H54 (cell line): ENCODE measurements at regions not wholly inside any gene's neighbourhood (a gene's known extent, or its start where the extent isn't known, plus 50 kb on each side); places are given as distances from the start of the nearest gene placed in this dataset.
A peak's percentile ranks its signal among the peaks of the same experiment; 100 is the strongest.

Source experiments
- DNase-seq: peaks from one replicate; pipeline ENCODE4 v3.0.0; 2011; ENCODE audit warnings: low spot score, mixed read lengths; ENCODE audit not compliant: insufficient read length
- FAIRE-seq: peaks from 3 replicates; lab custom pipeline; 2011; peaks lifted over from hg19 to GRCh38; lab: Jason Lieb, UNC
- POLR2A ChIP-seq: IDR thresholded peaks from 2 replicates; pipeline ENCODE4 v1.6.1; 2011; ENCODE audit warnings: low read depth, mild to moderate bottlenecking, low read length

DNA sequence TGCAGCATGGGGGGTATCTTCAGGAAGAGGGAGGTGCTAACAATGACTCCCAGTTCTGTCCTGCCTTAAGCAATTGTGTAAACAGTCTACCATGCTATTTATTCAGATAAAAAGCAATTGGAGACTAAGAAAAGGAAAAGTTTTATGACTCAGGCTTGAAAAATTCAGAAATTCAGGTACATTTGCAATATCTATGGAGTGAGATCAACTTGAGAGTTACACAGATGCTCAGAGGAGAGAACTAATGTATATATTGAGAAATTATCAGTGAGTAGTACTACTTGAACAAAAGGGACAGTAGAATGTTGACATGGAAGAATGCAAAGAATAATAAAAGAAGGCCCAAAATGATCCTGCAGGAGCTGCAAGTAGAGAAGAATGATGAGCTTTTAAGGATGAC, 277.6 kb upstream of the DACH1 start:
- TF ChIP-seq POLR2A: no peak
- no peak for FAIRE-seq
- DNase-seq: no peak

DNA sequence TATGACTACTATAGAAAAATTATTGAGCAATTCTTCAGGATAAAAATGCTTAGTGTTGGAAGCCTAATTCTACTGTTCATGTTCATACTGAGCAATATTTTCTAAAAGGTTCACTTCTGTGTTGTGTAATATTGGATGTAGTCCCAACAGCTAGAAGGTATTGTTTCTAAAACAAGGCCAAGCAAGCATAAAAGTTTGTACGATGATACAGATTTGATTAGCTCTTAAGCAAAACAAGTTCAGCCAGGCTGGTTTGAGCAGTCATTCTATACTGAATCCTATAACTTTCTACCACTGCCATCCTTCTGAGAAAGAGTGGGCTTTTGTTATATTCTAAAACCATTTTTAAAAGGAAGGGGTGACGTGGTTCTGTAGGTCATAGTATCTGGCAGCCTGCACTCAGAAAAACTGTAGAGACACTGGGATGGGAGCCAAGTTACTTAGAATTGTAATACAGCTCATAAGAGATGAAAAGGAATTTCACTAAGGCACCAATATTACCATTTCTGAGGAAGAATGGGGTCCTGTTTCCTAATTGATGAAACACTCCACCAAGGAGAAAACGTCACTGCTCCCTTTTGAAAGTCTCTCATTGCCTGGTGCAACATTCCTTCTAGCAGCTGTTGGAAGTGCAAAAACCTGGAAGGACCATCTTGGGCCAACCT, 275.0 kb upstream of the DACH1 start:
- DNase-seq (no peak), FAIRE-seq (no peak)
- no peak for TF ChIP-seq POLR2A

DNA sequence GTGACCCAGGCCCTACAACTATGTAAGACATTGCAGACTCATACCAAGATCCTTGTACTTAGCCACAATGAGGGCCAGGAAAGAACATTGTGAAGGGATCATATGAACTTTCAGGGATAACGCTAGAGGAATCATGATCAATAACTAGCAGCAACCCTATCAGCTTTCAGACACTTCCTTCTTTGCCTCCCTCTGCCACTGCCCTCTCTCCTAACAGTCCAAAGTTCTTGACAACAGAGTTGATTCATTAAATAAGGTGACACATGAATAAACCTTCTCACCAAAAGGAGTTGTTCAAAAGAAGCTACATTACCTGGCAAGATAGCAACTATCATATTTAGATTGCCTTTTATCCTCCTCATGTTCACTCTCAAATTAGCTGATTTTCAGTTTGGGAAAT, 272.2 kb upstream of the DACH1 start:
- TF ChIP-seq POLR2A: no peak
- FAIRE-seq: no peak
- DNase-seq: no peak

DNA sequence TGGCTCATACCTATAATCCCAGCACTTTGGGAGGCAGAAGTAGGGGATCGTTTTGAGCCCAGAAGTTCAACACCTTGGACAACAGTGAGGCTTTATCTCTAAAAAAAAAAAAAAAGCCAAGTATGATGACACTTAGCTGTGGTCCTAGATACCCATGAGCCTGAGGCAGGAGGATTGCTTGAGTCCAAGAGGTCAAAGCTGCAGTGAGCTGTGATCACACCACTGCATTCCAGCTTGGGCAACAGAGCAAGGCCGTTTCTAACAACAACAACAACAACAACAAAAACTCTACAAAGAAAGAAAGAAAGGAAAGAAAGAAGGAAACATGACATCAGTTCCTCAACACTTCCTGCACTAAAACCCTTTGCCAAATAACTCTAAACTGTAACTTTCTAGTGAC, 265.1 kb upstream of the DACH1 start:
- DNase-seq (no peak), FAIRE-seq (no peak)
- no peak for TF ChIP-seq POLR2A

DNA sequence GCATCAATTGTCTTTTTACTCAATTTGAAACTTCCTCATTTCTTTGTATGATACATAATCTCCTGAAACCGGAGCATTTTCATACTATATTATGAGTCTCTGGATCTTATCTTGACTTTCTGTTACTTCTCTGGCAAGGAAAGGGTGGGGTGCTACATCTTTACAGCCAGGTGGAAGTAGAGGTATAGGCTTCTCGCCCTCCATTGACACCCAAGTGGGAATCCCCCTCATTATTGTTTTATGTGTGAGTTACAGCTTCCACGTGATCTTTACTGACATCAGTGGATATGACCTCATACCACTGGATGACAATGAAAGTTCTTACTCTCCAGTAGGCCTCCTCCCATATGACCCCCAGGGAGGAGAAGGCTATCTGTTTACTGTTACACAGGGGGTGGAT, 262.1 kb upstream of the DACH1 start:
- no peak for TF ChIP-seq POLR2A
- no peak for FAIRE-seq
- no peak for DNase-seq

DNA sequence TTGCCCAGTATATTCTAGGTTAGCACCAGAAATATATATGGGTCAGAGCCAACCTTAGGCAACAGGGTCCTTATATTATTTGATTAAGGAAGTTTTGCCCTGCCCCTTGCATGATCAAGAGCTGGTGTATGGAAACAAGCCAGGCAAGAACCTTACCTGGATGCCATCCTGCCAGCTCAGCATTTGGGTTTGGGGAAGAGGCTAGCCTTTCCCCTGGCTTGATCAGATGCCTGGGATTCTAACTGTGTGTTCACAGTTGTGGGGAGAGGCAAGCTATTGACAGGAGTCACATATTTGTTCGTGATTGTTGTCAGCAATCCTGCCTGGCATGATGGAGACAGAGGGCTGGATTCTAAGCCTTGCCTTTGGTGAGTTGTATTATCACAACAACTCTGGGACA, 260.0 kb upstream of the DACH1 start:
- TF ChIP-seq POLR2A: no peak
- no peak for FAIRE-seq
- no peak for DNase-seq

DNA sequence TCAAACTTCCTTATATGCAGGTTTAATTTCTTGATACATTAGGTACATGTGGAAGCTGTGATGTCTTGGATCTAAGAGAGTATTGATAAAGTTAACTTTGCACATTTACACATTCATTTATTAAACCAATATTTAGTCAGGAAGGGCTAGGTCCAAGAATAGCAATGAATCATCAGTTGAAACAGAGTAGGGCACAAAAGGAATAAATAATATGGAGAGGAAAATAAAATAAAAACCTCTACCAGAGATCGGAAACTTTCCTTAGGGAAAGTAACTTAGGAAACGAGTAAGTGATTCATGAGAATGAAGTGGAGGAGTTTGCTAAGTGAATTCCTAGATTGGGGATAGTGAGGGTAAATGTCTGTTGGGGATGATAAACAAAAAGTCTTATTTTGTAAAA, 259.4 kb upstream of the DACH1 start:
- DNase-seq: no peak
- FAIRE-seq: no peak
- no peak for TF ChIP-seq POLR2A

DNA sequence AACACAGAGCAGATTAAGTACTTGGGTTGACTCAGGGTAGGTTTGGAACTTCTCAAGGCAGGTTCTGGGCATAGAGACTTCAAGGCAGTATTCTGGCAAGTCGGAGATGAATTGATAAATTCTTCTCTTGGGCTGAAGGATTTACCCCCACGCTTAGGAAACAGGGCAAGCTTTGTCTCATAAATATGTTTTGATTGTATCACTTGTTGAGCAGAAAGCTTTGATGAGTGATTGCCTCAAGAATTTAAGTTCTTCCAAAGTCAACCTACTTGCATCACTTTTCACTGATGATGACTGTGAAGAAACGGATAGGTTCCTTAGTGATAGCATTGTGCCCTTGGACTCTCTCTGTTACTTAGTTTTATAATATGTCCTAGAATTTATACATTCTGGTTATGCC, 258.6 kb upstream of the DACH1 start:
- no peak for TF ChIP-seq POLR2A
- FAIRE-seq (no peak), DNase-seq (no peak)

DNA sequence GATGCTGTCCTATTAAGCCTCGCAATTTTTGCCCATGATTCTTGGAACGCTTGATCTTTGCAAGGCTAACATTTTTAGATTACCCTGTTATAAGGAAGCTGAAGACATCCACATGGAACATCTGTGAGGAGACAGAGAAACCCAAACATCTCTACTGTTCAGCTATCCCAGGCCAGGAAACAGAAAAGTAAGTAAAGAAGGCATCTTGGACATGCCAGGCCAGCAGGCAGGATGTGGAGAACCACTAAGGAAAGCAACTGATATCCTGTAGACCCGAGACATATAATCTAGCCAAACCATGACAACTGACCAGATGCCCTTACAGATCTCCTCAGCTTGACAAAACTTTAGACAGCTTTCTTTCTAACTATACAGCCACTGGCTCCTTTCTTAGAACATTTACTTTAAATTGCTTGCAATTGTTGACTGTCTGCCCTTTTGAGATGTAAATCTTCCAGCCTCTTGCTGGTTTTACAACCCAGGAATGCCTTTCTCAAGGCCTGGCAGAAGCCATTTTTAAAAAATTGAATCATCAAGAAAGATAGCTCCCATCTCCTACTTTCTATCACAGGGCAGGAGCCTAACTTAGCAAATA, 255.8 kb upstream of the DACH1 start:
- no peak for DNase-seq
- no peak for FAIRE-seq
- no peak for TF ChIP-seq POLR2A

DNA sequence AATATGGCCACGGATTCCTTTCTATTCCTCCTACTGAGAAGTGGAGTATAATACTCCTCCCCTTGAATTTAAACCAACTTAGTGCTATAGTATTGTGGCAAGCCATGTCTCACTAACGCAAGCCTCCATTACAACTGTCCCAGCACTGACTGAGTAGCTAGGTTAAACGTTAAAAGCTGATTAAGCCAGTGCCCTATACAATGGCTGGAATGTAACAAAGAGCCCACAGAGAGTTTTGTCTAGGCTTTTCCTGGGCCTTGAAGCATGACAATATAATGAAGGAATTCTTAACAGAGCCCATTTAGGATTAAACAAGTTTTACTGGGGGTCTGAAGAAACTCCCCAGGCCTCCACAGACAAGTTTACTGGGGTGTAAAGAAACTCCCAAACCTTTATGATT, 254.5 kb upstream of the DACH1 start:
- FAIRE-seq: no peak
- DNase-seq: no peak
- no peak for TF ChIP-seq POLR2A

DNA sequence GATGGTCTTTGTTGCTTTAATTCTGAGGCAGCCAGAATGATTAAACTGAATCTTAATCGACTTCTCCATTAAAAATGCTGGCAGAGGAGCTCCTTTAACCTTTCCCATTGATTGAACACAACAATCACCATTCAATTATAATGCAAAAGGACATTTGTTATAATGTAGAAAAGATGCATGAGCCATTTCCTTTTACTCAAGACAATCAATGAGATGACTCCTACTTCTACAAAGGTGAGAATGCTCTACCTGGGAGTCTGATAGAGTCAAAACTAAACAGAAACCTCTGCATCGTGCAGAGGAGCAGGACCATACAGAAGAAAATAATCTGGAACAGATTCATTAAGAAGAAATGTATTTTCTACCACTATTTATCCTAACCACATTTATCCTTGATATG, 253.6 kb upstream of the DACH1 start:
- FAIRE-seq (no peak), DNase-seq (no peak)
- no peak for TF ChIP-seq POLR2A

DNA sequence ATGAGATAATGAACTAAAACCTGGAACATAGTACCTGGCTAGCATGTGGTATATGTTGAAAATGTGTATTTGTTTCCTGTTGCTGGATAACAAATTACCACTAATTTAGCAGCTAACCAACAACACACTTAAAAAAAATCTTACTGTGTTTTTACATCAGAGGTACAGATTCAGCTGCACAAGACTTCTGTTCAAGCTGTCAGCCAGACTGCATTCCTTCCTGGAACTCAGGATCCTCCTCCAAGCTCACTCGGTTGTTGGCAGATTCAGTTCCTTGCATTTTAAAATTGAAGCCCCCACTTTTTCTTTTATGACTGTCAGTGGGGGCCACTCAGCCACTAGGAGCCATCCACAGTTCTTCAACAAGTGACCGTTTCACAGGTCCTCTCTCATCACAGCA, 246.9 kb upstream of the DACH1 start:
- DNase-seq: no peak
- FAIRE-seq: no peak
- TF ChIP-seq POLR2A: no peak

DNA sequence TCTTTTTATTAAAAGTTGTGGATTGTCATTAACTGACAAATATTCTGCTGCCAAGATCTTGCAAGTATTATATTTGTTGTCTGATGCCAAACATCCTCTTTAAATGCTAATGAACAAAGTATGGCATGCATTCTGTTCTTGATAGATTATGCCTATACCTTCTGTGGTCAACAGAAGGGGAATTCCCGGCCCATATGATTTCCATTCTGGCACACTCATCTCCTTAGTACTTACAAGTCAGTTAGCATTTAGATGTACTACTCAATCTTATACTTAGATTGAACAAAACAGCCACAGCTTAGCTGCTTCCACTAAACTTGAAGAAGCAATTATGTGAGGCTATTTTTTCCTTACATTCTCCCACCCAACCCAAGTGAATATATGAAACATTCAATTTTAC, 246.1 kb upstream of the DACH1 start:
- no peak for TF ChIP-seq POLR2A
- FAIRE-seq (no peak), DNase-seq (no peak)

DNA sequence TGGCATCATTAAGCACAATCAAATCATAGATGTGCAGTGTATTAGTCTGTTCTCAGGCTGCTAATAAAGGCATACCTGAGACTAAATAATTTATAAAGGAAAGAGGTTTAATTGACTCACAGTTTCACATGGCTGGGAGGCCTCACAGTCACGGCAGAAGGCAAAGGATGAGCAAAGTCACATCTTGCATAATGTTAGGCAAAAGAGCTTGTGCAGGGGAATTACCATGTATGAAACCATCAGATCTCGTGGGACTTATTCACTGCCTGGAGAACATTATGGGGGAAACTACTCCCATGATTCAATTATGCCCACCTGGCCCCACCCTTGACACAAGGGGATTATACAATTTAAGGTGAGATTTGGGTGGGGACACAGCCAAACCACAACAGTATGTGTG, 245.2 kb upstream of the DACH1 start:
- DNase-seq (no peak), FAIRE-seq (no peak)
- TF ChIP-seq POLR2A: no peak

DNA sequence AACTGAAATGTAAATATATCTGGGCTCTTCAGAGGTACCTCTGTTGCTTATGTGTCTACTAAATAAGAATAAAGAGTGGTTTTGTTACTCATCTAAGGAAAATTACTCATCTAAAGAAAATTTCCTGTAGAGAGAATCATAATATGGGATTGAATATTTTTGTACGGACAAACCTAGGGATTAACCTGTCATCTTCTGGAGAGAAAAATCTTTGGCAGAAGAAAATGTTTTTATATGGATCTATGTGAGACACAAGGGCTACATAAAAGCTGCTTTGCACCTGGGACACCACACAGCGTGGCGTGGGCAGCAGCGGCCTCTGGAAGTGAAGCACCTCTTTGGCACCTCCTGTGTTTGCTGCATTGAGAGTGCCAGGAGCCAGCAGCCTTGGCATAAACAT, 242.9 kb upstream of the DACH1 start:
- DNase-seq (no peak), FAIRE-seq (peak; percentile 53)
- TF ChIP-seq POLR2A: no peak

DNA sequence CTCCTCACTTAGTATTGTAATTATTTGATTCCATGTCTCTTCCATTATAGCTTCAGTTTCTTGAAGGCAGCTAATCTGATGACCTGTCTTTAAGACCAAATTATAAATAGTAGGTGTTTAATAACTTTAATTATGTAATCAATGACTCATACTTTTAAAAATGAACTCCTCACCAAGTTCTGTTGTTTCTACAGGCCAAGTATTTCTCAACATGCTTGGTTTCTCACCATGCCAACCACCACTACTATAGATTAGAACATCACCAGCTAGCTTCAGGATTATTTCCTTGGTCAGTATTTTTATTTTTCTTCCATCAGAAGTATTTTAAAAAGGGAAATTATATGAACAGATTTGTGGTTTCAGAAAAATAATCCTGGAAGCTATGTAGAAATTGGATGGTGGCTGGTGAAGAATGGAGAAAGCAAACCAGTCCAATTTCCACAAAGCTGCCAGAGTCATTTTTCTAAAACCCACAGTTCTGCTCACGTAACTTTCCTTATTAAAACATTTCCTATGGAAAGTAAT, 237.7 kb upstream of the DACH1 start:
- FAIRE-seq: no peak
- no peak for DNase-seq
- TF ChIP-seq POLR2A: no peak
